IMR-90 (cell line): ENCODE measurements at regions not wholly inside any gene's neighbourhood (a gene's known extent, or its start where the extent isn't known, plus 50 kb on each side); places are given as distances from the start of the nearest gene placed in this dataset.

ENCODE experiments used
- ATAC-seq: fragments of 200-7000 bp; cut with Tn5 transposase; 2 replicates; pipeline ENCODE4 v1.9.1; 2020; ENCODE audit warnings: low read depth, mild to moderate bottlenecking, moderate library complexity
- BruUV-seq: library from RNA; stranded (reverse); fragments of 400-500 nt; replicated peaks from 2 replicates; lab custom pipeline; 2021; lab: Mats Ljungman, UMichigan
- CTCF ChIA-PET: fragments of 300-600 bp; formaldehyde crosslinking; extraction: SDS; loops from one replicate; lab custom pipeline; 2021; ENCODE audit warnings: antibody characterized with exemption; lab: Yijun Ruan, JAX
- POLR2A ChIA-PET: fragments of 300-600 bp; sonication (Branson Sonifier 250); formaldehyde crosslinking; loops from one replicate; lab custom pipeline; 2022; ENCODE audit warnings: antibody characterized with exemption; ENCODE audit not compliant: unreplicated experiment; lab: Charles Lee
- DNase-seq: peaks from one replicate; pipeline ENCODE4 v3.0.0; 2013
- H2AFZ ChIP-seq: replicated peaks from 2 replicates; pipeline ENCODE3; 2013; ENCODE audit warnings: low read length, mild to moderate bottlenecking; ENCODE audit not compliant: poor library complexity
- H2AK5ac ChIP-seq: 2 replicates; pipeline ENCODE4 v1.6.1; 2013; ENCODE audit warnings: low read depth, low read length, inconsistent platforms
- H2AK9ac ChIP-seq: replicated peaks from 2 replicates; pipeline ENCODE3; 2013; ENCODE audit warnings: mild to moderate bottlenecking, low read depth, low read length, moderate library complexity; ENCODE audit not compliant: poor library complexity
- H2BK120ac ChIP-seq: 2 replicates; pipeline ENCODE4 v1.6.1; 2013; ENCODE audit warnings: low read depth, low read length, inconsistent platforms
- H2BK15ac ChIP-seq: 3 replicates; pipeline ENCODE4 v1.6.1; 2013; ENCODE audit warnings: low read depth, low read length, inconsistent platforms
- H2BK20ac ChIP-seq: 2 replicates; pipeline ENCODE4 v1.6.1; 2013; ENCODE audit warnings: low read depth, mild to moderate bottlenecking, inconsistent platforms, low read length, moderate library complexity
- H2BK5ac ChIP-seq: 2 replicates; pipeline ENCODE4 v1.6.1; 2013; ENCODE audit warnings: mild to moderate bottlenecking, low read depth, low read length, inconsistent platforms; ENCODE audit not compliant: poor library complexity, severe bottlenecking
- H3K14ac ChIP-seq: replicated peaks from 2 replicates; pipeline ENCODE4 v1.6.1; 2013; ENCODE audit warnings: low read depth, low read length, inconsistent platforms
- H3K18ac ChIP-seq: 2 replicates; pipeline ENCODE4 v1.6.1; 2013; ENCODE audit warnings: low read depth, low read length, control low read depth
- H3K23ac ChIP-seq: 2 replicates; pipeline ENCODE4 v1.6.1; 2013; ENCODE audit warnings: low read depth, low read length, inconsistent platforms
- H3K27ac ChIP-seq: 2 replicates; pipeline ENCODE4 v1.5.1; 2013; ENCODE audit warnings: mild to moderate bottlenecking, control low read depth, low read length; ENCODE audit not compliant: insufficient read depth
- H3K27me3 ChIP-seq: 2 replicates; pipeline ENCODE4 v1.6.1; 2013; ENCODE audit warnings: low read length; ENCODE audit not compliant: control insufficient read depth, insufficient read depth
- H3K36me3 ChIP-seq: 2 replicates; pipeline ENCODE4 v1.6.1; 2013; ENCODE audit warnings: low read length, mixed read lengths; ENCODE audit not compliant: control insufficient read depth, insufficient read depth
- H3K4ac ChIP-seq: 2 replicates; pipeline ENCODE4 v1.6.1; 2013; ENCODE audit warnings: low read depth, low read length, inconsistent platforms
- H3K4me1 ChIP-seq: 2 replicates; pipeline ENCODE4 v1.6.1; 2013; ENCODE audit warnings: low read length, mixed read lengths; ENCODE audit not compliant: control insufficient read depth, insufficient read depth
- H3K4me2 ChIP-seq: 2 replicates; pipeline ENCODE4 v1.6.1; 2013; ENCODE audit warnings: low read depth, mild to moderate bottlenecking, control low read depth, low read length, moderate library complexity
- H3K4me3 ChIP-seq: 2 replicates; pipeline ENCODE4 v1.5.1; 2013; ENCODE audit warnings: low read depth, mild to moderate bottlenecking, control low read depth, low read length, moderate library complexity; ENCODE audit not compliant: insufficient read depth
- H3K56ac ChIP-seq: 2 replicates; pipeline ENCODE4 v1.6.1; 2013; ENCODE audit warnings: low read length, inconsistent platforms; ENCODE audit not compliant: insufficient read depth; ENCODE audit errors: extremely low read depth
- H3K79me1 ChIP-seq, 2 experiments: 2 replicates each; pipeline ENCODE4 v1.6.1; 2013; ENCODE audit warnings: low read length in 2 of 2, inconsistent platforms in 1 of 2, low read depth in 1 of 2
- H3K9ac ChIP-seq: 2 replicates; pipeline ENCODE4 v1.6.1; 2013; ENCODE audit warnings: low read depth, low read length, control low read depth
- H3K9me1 ChIP-seq: 2 replicates; pipeline ENCODE4 v1.6.1; 2013; ENCODE audit warnings: low read length, inconsistent platforms; ENCODE audit not compliant: insufficient read depth
- H3K9me3 ChIP-seq: 2 replicates; pipeline ENCODE4 v1.6.1; 2013; ENCODE audit warnings: low read length; ENCODE audit not compliant: control insufficient read depth, insufficient read depth
- H4K20me1 ChIP-seq: 2 replicates; pipeline ENCODE4 v1.6.1; 2013; ENCODE audit warnings: low read length, inconsistent platforms; ENCODE audit not compliant: insufficient read depth
- H4K5ac ChIP-seq: 2 replicates; pipeline ENCODE4 v1.6.1; 2013; ENCODE audit warnings: mild to moderate bottlenecking, low read depth, low read length, control low read depth
- H4K8ac ChIP-seq, 2 experiments: 2 replicates each; pipeline ENCODE4 v1.6.1; 2013; ENCODE audit warnings: low read depth in 2 of 2, low read length in 2 of 2, control low read depth in 1 of 2, inconsistent platforms in 1 of 2
- H4K91ac ChIP-seq: 2 replicates; pipeline ENCODE4 v1.6.1; 2013; ENCODE audit warnings: low read depth, low read length, inconsistent platforms; ENCODE audit not compliant: insufficient read depth
- CHD1 ChIP-seq: IDR thresholded peaks from 2 replicates; pipeline ENCODE4 v1.6.1; 2012; ENCODE audit warnings: low read depth, low read length, improper control_type of control experiment
- FOS ChIP-seq: fragments of 150-350 bp; IDR thresholded peaks from 2 replicates; pipeline ENCODE4 v1.6.1; 2016; ENCODE audit warnings: low read depth, low read length
- MAZ ChIP-seq: IDR thresholded peaks from 2 replicates; pipeline ENCODE4 v1.6.1; 2012; ENCODE audit warnings: low read depth, mild to moderate bottlenecking, low read length, improper control_type of control experiment, moderate library complexity, borderline replicate concordance
- MXI1 ChIP-seq: IDR thresholded peaks from 2 replicates; pipeline ENCODE4 v1.6.1; 2012; ENCODE audit warnings: low read depth, mild to moderate bottlenecking, low read length, moderate library complexity, borderline replicate concordance
- RAD21 ChIP-seq: IDR thresholded peaks from 2 replicates; pipeline ENCODE4 v1.6.1; 2012; ENCODE audit warnings: low read length, improper control_type of control experiment
- RCOR1 ChIP-seq: IDR thresholded peaks from 2 replicates; pipeline ENCODE4 v1.6.1; 2012; ENCODE audit warnings: mild to moderate bottlenecking, low read length, improper control_type of control experiment; ENCODE audit not compliant: insufficient replicate concordance
- WGBS, 2 experiments: methylation state at CpG; one replicate each; pipeline versions ENCODE4 v1.1.5 to v1.1.7; 2013; ENCODE audit warnings: missing lambda C conversion rate in 2 of 2; ENCODE audit not compliant: insufficient read length in 1 of 2; ENCODE audit errors: extremely low coverage in 2 of 2; 5-methylcytosine and 5-hydroxymethylcytosine counted together
- dilution Hi-C: fragments of 300-500 bp; cut with HindIII; formaldehyde crosslinking; loops from one replicate; pipeline ENCODE4 v1.14.3; 2018; ENCODE audit warnings: low sequenced_read_pairs; ENCODE audit not compliant: unreplicated experiment
- in situ Hi-C: fragments of 300-500 bp; cut with MboI; formaldehyde crosslinking; loops from 3 replicates; pipeline ENCODE4 v1.14.3; 2019; ENCODE audit warnings: low sequenced_read_pairs, inconsistent platforms, mixed read lengths
- intact Hi-C: fragments of 100-400 bp; cut with micrococcal nuclease; formaldehyde crosslinking; loops from 2 replicates; pipeline ENCODE4 v1.10.0; 2022

DNA sequence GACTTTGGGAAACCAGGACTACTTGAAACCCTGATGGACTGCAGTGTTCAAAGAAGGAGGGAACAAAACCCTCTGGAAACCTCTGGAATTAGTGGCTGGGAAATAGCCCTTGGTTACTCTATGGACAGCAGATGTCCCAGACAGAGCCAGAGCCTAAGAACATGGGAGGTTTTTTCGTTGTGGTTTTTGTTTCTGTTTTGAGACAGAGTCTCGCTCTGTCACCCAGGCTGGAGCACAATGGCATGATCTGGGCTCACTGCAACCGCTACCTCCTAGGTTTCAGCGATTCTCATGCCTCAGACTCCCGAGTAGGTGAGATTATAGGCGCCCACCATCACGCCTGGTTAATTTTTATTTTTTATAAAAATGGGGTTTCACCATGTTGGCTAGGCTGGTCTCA is 1378.7 kb downstream of the AACS start:
- Histone ChIP-seq H2AFZ (no peak overlapping the region), H4K8ac (no peak overlapping the region), H2AK5ac (no peak overlapping the region), H3K14ac (no peak overlapping the region), H4K91ac (no peak overlapping the region), H3K4me1 (no peaks in the 10 kb centered on the region), H3K4me2 (no peak overlapping the region), H3K9me1 (no peaks in the 10 kb centered on the region), H3K79me1 (no peaks in the 10 kb centered on the region), H3K56ac (no peak overlapping the region), H3K27me3 (no peaks in the 10 kb centered on the region), H2BK15ac (no peak overlapping the region), H3K27ac (no peak overlapping the region), H3K18ac (no peak overlapping the region), H2AK9ac (no peak overlapping the region), H3K4ac (no peak overlapping the region), H4K20me1 (no peaks in the 10 kb centered on the region), H2BK5ac (no peak overlapping the region), H3K36me3 (no peaks in the 10 kb centered on the region), H2BK20ac (no peak overlapping the region), H3K23ac (no peak overlapping the region), H2BK120ac (no peak overlapping the region), H4K5ac (no peak overlapping the region), H3K9ac (no peak overlapping the region), H3K9me3 (peaks cover 19% of the 10 kb centered on the region), H3K4me3 (no peak overlapping the region)
- ChIA-PET POLR2A (no interaction called here), CTCF (no interaction called here)
- dilution Hi-C loops: no loop called here
- no peak for TF ChIP-seq MAZ
- TF ChIP-seq CHD1: no peak
- TF ChIP-seq RAD21: no peak
- no peak for TF ChIP-seq FOS
- no peak for TF ChIP-seq RCOR1
- no peak for TF ChIP-seq MXI1
- DNase-seq: no peak
- intact Hi-C loops: no loop called here
- no CpG with 5 or more reads among the region's 7 CpGs for WGBS, 2 experiments
- no peak for ATAC-seq
- in situ Hi-C loops: no loop called here
- BruUV-seq: no TSS peak
